Stimulated activated CD8-positive, alpha-beta memory T cell treated with anti-CD3 and anti-CD28 coated beads, Interleukin-4, amount 100 ng/mL, for 1 hour (primary cell): ENCODE measurements at regions not wholly inside any gene's neighbourhood (a gene's known extent, or its start where the extent isn't known, plus 50 kb on each side); places are given as distances from the start of the nearest gene placed in this dataset.
"Not testable (repeated sequence)": the region's sequence is repeated elsewhere in the genome, so short reads cannot be mapped to it uniquely, and the experiment has no call there.

Source experiments
- DNase-seq, 2 donors: peaks; one replicate each; pipeline ENCODE4 v3.0.0-alpha.2; 2020; ENCODE audit warnings: low read depth in 2 of 2, low spot score in 1 of 2

GRCh38 chr10:78427497-78428031 is 393.9 kb downstream of the RPS24 start:
- no peak for DNase-seq

GRCh38 chr10:78428579-78428978 is 394.9 kb downstream of the RPS24 start:
- no peak for DNase-seq

- no peak for DNase-seq
These were observed 396.3 kb downstream of the RPS24 start for GRCh38 chr10:78429984-78430383.

- no peak for DNase-seq
These were observed 398.9 kb downstream of the RPS24 start for GRCh38 chr10:78432583-78432982.

- DNase-seq = no peak
These were observed 399.5 kb downstream of the RPS24 start for GRCh38 chr10:78433076-78433595.

GRCh38 chr10:78433766-78434535 is 400.3 kb downstream of the RPS24 start:
- no peak for DNase-seq

- DNase-seq = no peak
These were observed 401.2 kb downstream of the RPS24 start for GRCh38 chr10:78434886-78435285.

- no peak for DNase-seq
These were observed 402.0 kb downstream of the RPS24 start for GRCh38 chr10:78435484-78436221.

GRCh38 chr10:78436222-78436573 is 402.5 kb downstream of the RPS24 start:
- no peak for DNase-seq

- no peak for DNase-seq
These were observed 403.2 kb downstream of the RPS24 start for GRCh38 chr10:78436706-78437406.

GRCh38 chr10:78437407-78437768 is 403.7 kb downstream of the RPS24 start:
- DNase-seq = no peak

GRCh38 chr10:78437998-78438906 is 404.6 kb downstream of the RPS24 start:
- DNase-seq = no peak

GRCh38 chr10:78438907-78439809 is 405.5 kb downstream of the RPS24 start:
- DNase-seq = no peak

GRCh38 chr10:78441010-78441409 is 407.3 kb downstream of the RPS24 start:
- no peak for DNase-seq

GRCh38 chr10:78441694-78442093 is 408.0 kb downstream of the RPS24 start:
- no peak for DNase-seq

- DNase-seq = no peak
These were observed 409.3 kb downstream of the RPS24 start for GRCh38 chr10:78442836-78443550.

- no peak for DNase-seq
These were observed 410.4 kb downstream of the RPS24 start for GRCh38 chr10:78443900-78444571.

GRCh38 chr10:78444741-78445140 is 411.1 kb downstream of the RPS24 start:
- not testable (repeated sequence) for DNase-seq
